Right ventricle myocardium superior (tissue), 1 donor: ENCODE measurements at regions not wholly inside any gene's neighbourhood (a gene's known extent, or its start where the extent isn't known, plus 50 kb on each side); places are given as distances from the start of the nearest gene placed in this dataset.

Experiments
- ATAC-seq: fragments of 200-7000 bp; cut with Tn5 transposase; one replicate; pipeline ENCODE4 v1.9.1; 2020; ENCODE audit warnings: mild to moderate bottlenecking; ENCODE audit not compliant: poor library complexity
- DNase-seq: peaks from one replicate; pipeline ENCODE4 v3.0.0-alpha.2; 2020
- intact Hi-C: fragments of 100-400 bp; cut with DNase I; formaldehyde crosslinking; loops from one replicate; pipeline ENCODE4 v1.11.2; 2022
- donor health status: DM: no; HTN: yes; CAD: no; lungs with severe emphysema.

- ATAC-seq: no peak
- no peak for DNase-seq
- intact Hi-C loops: no loop called here
Observed at GRCh38 chr4:17096692-17097091, 198.2 kb upstream of the LDB2 start.

GRCh38 chr4:17095771-17096170 lies 197.3 kb upstream of the LDB2 start:
- intact Hi-C loops: no loop called here
- no peak for ATAC-seq
- no peak for DNase-seq

DNA sequence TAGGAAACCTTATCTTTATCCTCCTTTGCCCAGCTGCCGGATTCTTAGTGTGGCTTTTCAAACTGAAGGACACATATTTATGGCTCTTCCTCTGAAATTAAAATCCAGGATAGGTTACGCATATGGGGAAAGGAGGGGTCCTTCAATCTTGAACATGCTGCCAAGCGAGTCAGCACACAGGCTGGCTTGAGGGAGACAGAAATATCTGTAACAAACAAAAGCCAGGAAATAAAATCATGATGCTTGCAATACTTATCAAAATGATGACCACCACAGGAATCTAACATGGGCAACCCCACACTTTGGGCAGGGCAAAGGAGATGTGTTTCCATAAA lies 196.4 kb upstream of the LDB2 start:
- intact Hi-C loops: no loop called here
- ATAC-seq: no peak
- no peak for DNase-seq

GRCh38 chr4:17094159-17094875 lies 195.9 kb upstream of the LDB2 start:
- DNase-seq: no peak
- intact Hi-C loops: no loop called here
- ATAC-seq: no peak

- ATAC-seq (no peak), DNase-seq (no peak)
- intact Hi-C loops: no loop called here
Observed at GRCh38 chr4:17093481-17093880, 195.0 kb upstream of the LDB2 start.

DNA sequence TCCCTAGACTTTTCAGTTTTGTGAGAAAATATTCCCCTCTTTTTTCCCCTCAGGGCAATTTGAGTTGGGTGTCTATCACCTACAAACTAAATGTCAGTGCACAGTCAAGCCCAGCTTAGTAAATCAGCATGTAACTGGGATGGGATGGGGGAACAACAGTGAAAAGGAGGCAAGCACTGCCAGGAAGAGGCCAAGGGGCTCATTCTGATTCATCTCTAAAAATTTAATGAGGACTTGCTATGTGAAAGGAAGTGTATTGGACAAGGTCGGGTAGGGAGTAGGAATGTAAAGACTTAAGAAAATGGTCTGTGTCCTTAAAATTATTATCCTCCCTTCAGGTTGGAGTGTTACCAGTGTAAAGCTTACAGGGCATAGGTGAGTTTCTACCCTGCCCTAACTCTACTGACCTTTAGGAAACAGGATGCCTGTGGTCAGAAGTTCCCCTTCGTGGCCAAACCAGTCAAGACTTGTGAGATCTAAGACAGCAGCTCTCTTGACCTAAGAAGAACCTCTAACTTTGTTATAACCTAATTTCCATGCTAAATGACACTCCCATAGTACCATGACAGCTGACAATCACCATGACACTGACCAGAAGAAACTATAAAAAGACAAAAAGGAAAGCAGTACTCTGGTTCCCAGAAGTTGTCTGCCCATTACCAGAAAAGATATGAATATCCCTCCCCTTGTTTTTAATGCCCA lies 194.4 kb upstream of the LDB2 start:
- DNase-seq (no peak), ATAC-seq (no peak)
- intact Hi-C loops: no loop called here

- DNase-seq (no peak), ATAC-seq (no peak)
- intact Hi-C loops: no loop called here
Observed at GRCh38 chr4:17091104-17091503, 192.7 kb upstream of the LDB2 start.

DNA sequence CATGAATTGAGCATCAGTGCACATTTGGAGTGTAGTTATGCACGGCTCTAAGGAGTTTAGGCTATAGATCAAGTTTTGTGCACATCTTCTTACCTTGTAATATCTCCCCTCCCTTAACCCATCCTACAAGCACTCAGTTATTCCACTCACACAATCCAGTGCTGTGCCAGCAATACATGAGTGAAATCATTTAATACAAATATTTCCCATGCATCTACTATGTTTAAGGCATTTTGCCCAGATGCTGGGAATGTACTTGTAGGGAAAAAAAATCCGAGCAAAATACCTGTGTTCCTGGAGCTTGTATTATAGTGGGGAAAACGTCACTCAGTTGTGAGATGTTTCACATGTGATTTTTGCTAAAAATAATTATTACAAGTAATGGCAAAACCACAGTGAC lies 191.6 kb upstream of the LDB2 start:
- no peak for ATAC-seq
- DNase-seq: no peak
- intact Hi-C loops: no loop called here

GRCh38 chr4:17085416-17085815 lies 187.0 kb upstream of the LDB2 start:
- no peak for ATAC-seq
- intact Hi-C loops: no loop called here
- no peak for DNase-seq

- ATAC-seq: no peak
- no peak for DNase-seq
- intact Hi-C loops: no loop called here
Observed at GRCh38 chr4:17082186-17082585, 183.7 kb upstream of the LDB2 start.

DNA sequence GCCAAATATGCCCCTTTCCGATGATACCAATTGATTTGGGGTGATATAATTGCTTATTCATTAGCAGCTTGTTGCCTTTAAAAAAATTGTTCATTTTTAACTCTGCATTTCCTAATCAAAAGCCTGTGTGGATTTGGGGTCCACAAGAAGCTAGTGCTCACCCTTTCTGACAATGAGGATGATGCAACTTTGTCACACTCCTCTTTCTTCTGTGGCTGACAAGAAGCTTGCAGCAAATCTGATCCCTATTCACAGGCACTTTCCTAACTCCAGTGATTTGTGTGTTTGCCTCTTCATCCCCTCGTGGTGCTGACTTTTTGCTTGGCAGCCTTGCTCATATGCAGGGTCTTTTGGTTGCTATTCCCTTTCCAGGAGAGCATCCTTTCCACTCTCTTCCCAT lies 182.7 kb upstream of the LDB2 start:
- ATAC-seq (no peak), DNase-seq (no peak)
- intact Hi-C loops: no loop called here

DNA sequence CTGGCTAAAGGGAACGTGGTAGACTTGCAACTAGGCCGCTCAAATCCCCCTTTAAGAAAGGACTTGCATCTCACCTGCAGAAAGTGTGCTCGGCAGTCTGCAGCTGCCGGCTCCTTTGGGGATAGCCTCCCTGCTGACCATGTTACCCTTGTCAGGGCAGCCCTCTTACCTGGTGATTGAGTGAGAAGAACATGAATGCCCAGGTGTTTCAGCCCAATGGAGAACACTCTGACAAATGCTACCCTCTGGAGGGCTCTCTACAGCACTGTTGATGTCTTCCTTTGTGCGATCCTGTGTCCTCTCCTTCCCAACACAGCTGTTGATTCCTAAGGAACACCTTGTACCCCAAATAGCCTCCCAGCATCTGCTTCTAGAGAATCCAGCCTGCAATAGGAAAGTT lies 178.7 kb upstream of the LDB2 start:
- ATAC-seq: no peak
- no peak for DNase-seq
- intact Hi-C loops: no loop called here

DNA sequence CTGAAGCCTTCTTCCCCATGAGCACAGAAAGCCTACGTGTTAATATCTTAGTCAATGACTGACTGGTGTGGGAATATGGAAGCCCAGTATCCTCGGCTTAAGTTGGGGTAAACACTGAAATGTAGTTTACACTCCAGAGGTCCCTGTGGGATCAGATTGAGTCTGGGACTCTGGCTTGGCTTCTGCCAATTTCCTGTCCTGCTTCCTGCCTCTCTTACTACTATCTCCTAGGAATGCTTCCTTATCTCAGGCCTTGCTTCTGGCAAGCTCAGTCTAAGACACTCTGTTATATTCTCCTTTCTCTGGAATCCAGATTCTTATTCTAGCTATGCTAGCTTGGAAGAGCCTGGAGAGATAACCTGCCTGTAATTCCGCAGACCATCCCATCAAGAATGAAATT lies 174.0 kb upstream of the LDB2 start:
- intact Hi-C loops: no loop called here
- DNase-seq (no peak), ATAC-seq (peak; percentile 79)

DNA sequence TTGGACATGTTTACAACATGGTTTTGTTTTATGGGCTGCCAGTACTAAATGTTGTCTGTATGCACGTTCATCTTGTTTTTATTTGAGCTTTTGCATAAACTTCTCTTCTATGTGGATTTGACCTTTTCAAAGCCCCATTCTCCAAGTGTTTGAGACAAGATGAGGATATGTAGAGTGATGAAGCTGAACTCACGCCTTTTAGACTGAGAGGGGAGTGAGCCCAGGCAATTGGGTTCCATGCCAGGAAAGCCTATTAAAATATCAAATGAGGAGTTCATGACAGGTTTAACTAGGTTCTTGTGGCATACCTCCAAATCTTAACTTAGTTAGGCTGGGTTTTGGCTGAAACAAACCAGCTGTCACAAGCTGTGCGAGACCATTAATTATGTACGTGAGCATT lies 170.4 kb upstream of the LDB2 start:
- ATAC-seq (no peak), DNase-seq (no peak)
- intact Hi-C loops: no loop called here

- intact Hi-C loops: no loop called here
- ATAC-seq: no peak
- no peak for DNase-seq
Observed at GRCh38 chr4:17068392-17068791, 169.9 kb upstream of the LDB2 start.

GRCh38 chr4:17066972-17067371 lies 168.5 kb upstream of the LDB2 start:
- ATAC-seq (no peak), DNase-seq (no peak)
- intact Hi-C loops: no loop called here

DNA sequence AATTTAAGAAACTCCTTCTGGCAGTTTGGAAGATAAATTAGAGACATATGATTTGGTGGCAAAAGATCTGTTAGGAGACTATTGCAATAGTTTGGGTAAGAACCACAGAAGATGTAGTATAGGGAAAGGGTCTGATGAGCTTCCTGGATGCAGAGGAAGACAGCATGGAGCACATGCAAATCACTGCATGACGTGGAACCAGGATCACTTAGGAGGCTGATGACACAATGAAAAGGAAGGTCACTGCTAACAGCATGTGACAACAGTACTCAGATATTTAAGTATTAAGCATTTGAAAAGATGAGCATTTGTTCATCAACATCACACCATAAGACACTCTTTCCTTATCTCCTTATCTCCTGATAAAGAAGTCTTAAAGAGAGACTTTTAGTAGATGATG lies 167.8 kb upstream of the LDB2 start:
- ATAC-seq (no peak), DNase-seq (no peak)
- intact Hi-C loops: no loop called here

DNA sequence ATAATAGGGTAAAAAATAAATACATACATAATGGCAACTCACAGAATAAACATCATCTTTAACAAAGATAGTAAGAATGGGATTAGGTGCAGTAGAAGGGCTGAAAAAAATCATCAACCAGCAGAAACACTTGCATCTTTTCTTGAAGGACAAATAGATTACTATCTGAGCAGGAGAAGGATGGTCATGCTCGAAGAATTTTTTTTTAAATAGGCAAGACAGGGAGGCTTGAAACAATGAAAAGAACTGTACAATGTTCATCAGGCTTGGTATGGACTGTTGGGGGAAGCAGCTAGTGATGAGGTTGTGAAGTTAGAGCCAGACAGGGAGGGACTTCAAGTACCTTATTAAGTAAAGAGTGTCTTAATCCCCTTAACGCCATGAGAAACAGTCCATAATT lies 167.4 kb upstream of the LDB2 start:
- intact Hi-C loops: no loop called here
- ATAC-seq (no peak), DNase-seq (no peak)

GRCh38 chr4:17064959-17065358 lies 166.5 kb upstream of the LDB2 start:
- no peak for DNase-seq
- intact Hi-C loops: no loop called here
- no peak for ATAC-seq

GRCh38 chr4:17063888-17064287 lies 165.4 kb upstream of the LDB2 start:
- ATAC-seq (no peak), DNase-seq (no peak)

DNA sequence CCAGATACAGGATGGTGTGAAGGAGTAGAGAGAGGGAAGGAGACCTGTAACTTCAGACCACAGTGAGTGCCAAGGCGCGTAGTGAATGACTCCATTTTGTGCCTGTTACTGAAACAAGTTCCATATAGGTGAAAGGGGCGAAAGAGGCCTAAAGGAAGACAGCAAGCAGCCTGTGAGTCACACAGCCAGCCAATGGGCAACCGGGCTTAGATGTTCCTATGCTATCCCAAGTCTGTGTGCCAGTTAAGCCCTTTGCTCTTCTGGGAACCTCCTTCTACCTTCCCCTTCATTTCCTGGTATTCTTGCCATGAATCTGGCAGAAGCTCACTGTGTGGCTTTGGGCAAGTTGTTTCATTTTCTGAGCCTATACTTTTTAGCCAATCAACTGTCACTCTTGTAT lies 161.8 kb upstream of the LDB2 start:
- intact Hi-C loops: no loop called here
- DNase-seq (no peak), ATAC-seq (no peak)

More at GRCh38 chr4:17063888-17064287, 165.4 kb upstream of the LDB2 start:
- intact Hi-C loops: no loop called here
